DMS53 (cell line): ENCODE measurements at regions not wholly inside any gene's neighbourhood (a gene's known extent, or its start where the extent isn't known, plus 50 kb on each side); places are given as distances from the start of the nearest gene placed in this dataset.

Source experiments
- DNase-seq: peaks from one replicate; lab custom pipeline; 2025; lab: John Stamatoyannopoulos, UW

- DNase-seq: peak; percentile 56
These were observed 59.0 kb upstream of the ZNF726 start for GRCh38 chr19:23855676-23856075.

DNA sequence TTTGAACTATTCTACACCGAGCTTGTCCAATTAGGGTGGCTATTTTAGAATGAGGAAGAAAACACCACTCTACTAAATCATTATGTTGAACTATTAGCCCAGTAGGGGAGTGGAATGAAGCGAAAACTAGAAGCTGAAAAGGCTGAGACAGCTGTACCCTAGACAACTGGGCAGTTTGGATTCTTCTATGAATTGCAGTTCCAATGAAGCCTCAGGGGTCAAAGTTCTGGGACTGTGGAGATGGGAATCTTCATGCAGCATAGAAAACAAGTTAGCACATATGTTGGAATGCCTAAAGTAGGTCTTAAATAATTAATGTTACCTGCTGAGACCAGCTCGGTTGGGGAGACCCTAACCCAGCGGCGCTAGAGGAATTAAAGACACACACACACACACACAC lies 62.7 kb upstream of the ZNF726 start:
- no peak for DNase-seq

- no peak for DNase-seq
These were observed 74.1 kb upstream of the ZNF681 start for GRCh38 chr19:23832717-23833327.

GRCh38 chr19:23823952-23824389 lies 65.3 kb upstream of the ZNF681 start:
- DNase-seq: peak; percentile 94

DNA sequence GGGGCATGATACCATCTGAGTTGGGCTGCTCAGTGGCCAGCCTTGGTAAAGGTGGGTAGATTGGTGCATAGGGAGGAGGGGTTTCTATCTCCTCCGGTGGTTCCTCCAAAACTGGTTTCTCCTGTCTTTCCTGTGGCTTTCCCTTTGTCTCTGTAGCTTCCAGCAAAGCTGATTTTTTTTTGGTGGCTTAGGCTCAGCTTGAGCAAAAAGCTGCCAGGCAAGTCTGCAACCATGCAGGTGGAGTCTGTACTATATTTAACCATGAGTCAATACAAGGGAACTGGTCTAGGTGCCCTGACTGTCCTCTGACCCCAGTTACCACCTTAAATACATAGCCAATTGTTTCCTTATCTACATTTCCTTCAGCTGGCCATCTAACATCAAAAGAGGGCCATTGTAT lies 64.0 kb upstream of the ZNF681 start:
- peak; percentile 78 for DNase-seq

- DNase-seq: peak; percentile 75
These were observed 58.8 kb upstream of the ZNF681 start for GRCh38 chr19:23817519-23817918.

DNA sequence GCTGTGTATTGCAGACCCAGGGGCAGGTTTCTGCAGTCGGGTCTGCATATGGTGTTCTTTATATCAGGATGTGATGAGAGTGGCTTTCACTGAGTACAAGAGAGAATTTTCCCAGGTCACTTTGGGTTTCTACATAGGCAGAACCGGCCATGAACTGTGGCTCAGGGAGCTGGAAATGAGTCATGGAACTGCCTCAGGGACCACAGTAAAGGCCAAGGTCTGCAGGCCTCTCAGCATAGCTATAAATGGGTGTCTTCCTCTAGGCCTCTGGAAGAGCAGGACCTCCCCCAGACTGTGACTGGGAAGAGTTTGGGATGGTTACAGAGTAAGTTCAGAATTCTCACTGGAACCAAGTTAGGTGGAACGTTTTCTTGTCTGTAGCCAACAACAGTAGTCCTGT lies 51.8 kb upstream of the ZNF681 start:
- DNase-seq: no peak
